COLO829 (cell line): ENCODE measurements at regions not wholly inside any gene's neighbourhood (a gene's known extent, or its start where the extent isn't known, plus 50 kb on each side); places are given as distances from the start of the nearest gene placed in this dataset.
A peak's percentile ranks its signal among the peaks of the same experiment; 100 is the strongest.

Experiments
- DNase-seq: peaks from one replicate; pipeline ENCODE4 v3.0.0; 2012; ENCODE audit warnings: low spot score

- no peak for DNase-seq
Measured at GRCh38 chr18:43572163-43572562, 294.9 kb upstream of the SYT4 start.

GRCh38 chr18:43574974-43575373 is 297.7 kb upstream of the SYT4 start:
- DNase-seq: no peak

- no peak for DNase-seq
Measured at GRCh38 chr18:43578211-43578610, 300.9 kb upstream of the SYT4 start.

GRCh38 chr18:43578706-43579105 is 301.4 kb upstream of the SYT4 start:
- DNase-seq: no peak

- no peak for DNase-seq
Measured at GRCh38 chr18:43581936-43582519, 304.7 kb upstream of the SYT4 start.

- peak; percentile 10 for DNase-seq
Measured at GRCh38 chr18:43587538-43588153, 310.4 kb upstream of the SYT4 start.

- no peak for DNase-seq
Measured at GRCh38 chr18:43588838-43589237, 311.5 kb upstream of the SYT4 start.

GRCh38 chr18:43589611-43590151 is 312.4 kb upstream of the SYT4 start:
- no peak for DNase-seq

- DNase-seq: no peak
Measured at GRCh38 chr18:43590182-43590903, 313.1 kb upstream of the SYT4 start.

GRCh38 chr18:43592269-43592668 is 315.0 kb upstream of the SYT4 start:
- DNase-seq: no peak

- DNase-seq: peak; percentile 26
Measured at GRCh38 chr18:43596105-43596712, 318.9 kb upstream of the SYT4 start.

GRCh38 chr18:43601432-43601831 is 324.1 kb upstream of the SYT4 start:
- DNase-seq: no peak

- DNase-seq: no peak
Measured at GRCh38 chr18:43605224-43605623, 327.9 kb upstream of the SYT4 start.

- DNase-seq: no peak
Measured at GRCh38 chr18:43606795-43607194, 329.5 kb upstream of the SYT4 start.

GRCh38 chr18:43620936-43621335 is 343.6 kb upstream of the SYT4 start:
- DNase-seq: peak; percentile 13

- no peak for DNase-seq
Measured at GRCh38 chr18:43622024-43622423, 344.7 kb upstream of the SYT4 start.

- no peak for DNase-seq
Measured at GRCh38 chr18:43625582-43625981, 348.3 kb upstream of the SYT4 start.

- DNase-seq: no peak
Measured at GRCh38 chr18:43627848-43628530, 350.7 kb upstream of the SYT4 start.

GRCh38 chr18:43634994-43635393 is 357.7 kb upstream of the SYT4 start:
- no peak for DNase-seq

- no peak for DNase-seq
Measured at GRCh38 chr18:43635397-43635796, 358.1 kb upstream of the SYT4 start.

GRCh38 chr18:43642727-43643330 is 365.5 kb upstream of the SYT4 start:
- no peak for DNase-seq

GRCh38 chr18:43648002-43648401 is 370.7 kb upstream of the SYT4 start:
- no peak for DNase-seq
